Uterus (tissue), 3 donors: ENCODE measurements at regions not wholly inside any gene's neighbourhood (a gene's known extent, or its start where the extent isn't known, plus 50 kb on each side); places are given as distances from the start of the nearest gene placed in this dataset.

Experiments used
- DNase-seq, 2 donors: peaks; one replicate each; pipeline ENCODE4 v3.0.0-alpha.2; 2019 to 2020
- H3K27ac ChIP-seq, 2 donors: fragments of 200-600 bp; sonication (generic); 1 replicate in 1 of 2; 2 replicates in 1 of 2; pipeline ENCODE4 v1.5.1; 2016 to 2018
- H3K27me3 ChIP-seq, 2 donors: fragments of 200-600 bp; sonication (generic); one replicate each; pipeline ENCODE4 v1.5.1; 2018 to 2019; ENCODE audit warnings: control low read depth in 1 of 2
- H3K36me3 ChIP-seq, 2 donors: fragments of 200-600 bp; sonication (generic); one replicate each; pipeline ENCODE4 v1.5.1; 2019; ENCODE audit warnings: control low read depth in 1 of 2
- H3K4me1 ChIP-seq, 2 donors: fragments of 200-600 bp; sonication (generic); one replicate each; pipeline ENCODE4 v1.5.1; 2018 to 2019; ENCODE audit warnings: control low read depth in 1 of 2
- H3K4me3 ChIP-seq, 2 donors: fragments of 200-600 bp; sonication (generic); 1 replicate in 1 of 2; 2 replicates in 1 of 2; pipeline ENCODE4 v1.5.1; 2018 to 2019; ENCODE audit warnings: mild to moderate bottlenecking in 1 of 2
- H3K9me3 ChIP-seq, 2 donors: fragments of 200-600 bp; sonication (generic); one replicate each; pipeline ENCODE4 v1.5.1; 2019; ENCODE audit warnings: control low read depth in 1 of 2
- CTCF ChIP-seq, 4 experiments: fragments of 200-600 bp in 2 of 4; fragments of 450-650 bp in 2 of 4; sonication (generic) in 2 of 4; IDR thresholded peaks; one replicate each; pipeline ENCODE4 v1.5.1; 2016 to 2019; ENCODE audit warnings: antibody characterized with exemption in 4 of 4, mild to moderate bottlenecking in 2 of 4, moderate library complexity in 1 of 4
- POLR2A ChIP-seq, 2 donors: fragments of 450-650 bp; IDR thresholded peaks; one replicate each; pipeline ENCODE4 v1.6.1; 2016; ENCODE audit warnings: antibody characterized with exemption in 2 of 2, mild to moderate bottlenecking in 1 of 2, moderate library complexity in 1 of 2
- intact Hi-C: fragments of 100-400 bp; cut with DNase I; formaldehyde crosslinking; loops from one replicate; pipeline ENCODE4 v1.15.1; 2023; ENCODE audit warnings: low total_unique reads
- donor health status: DM: yes; HTN: yes; CAD: no.

- intact Hi-C loops = no loop called here
- Histone ChIP-seq H3K9me3 (no peaks in the 10 kb centered on the region), H3K36me3 (no peaks in the 10 kb centered on the region), H3K27me3 (no peaks in the 10 kb centered on the region), H3K4me1 (no peaks in the 10 kb centered on the region), H3K27ac (no peak overlapping the region), H3K4me3 (no peak overlapping the region)
- TF ChIP-seq POLR2A (IDR thresholded peaks at IDR 0.05) = no peak
- TF ChIP-seq CTCF (IDR thresholded peaks at IDR 0.05) = no peak
- DNase-seq = no peak
Measured at GRCh38 chr13:62336507-62336906, 920.9 kb upstream of the PCDH20 start.

- TF ChIP-seq POLR2A (IDR thresholded peaks at IDR 0.05) (no peak), CTCF (IDR thresholded peaks at IDR 0.05) (no peak)
- Histone ChIP-seq H3K4me1 (no peaks in the 10 kb centered on the region), H3K36me3 (no peaks in the 10 kb centered on the region), H3K27ac (no peak overlapping the region), H3K27me3 (no peaks in the 10 kb centered on the region), H3K9me3 (no peaks in the 10 kb centered on the region), H3K4me3 (no peak overlapping the region)
- intact Hi-C loops = no loop called here
- no peak for DNase-seq
Measured at GRCh38 chr13:62333466-62333865, 917.8 kb upstream of the PCDH20 start.

GRCh38 chr13:62331384-62331783, 915.7 kb upstream of the PCDH20 start:
- no peaks in the 10 kb centered on the region for H3K4me1 ChIP-seq
- intact Hi-C loops = no loop called here

GRCh38 chr13:62327367-62327766, 911.7 kb upstream of the PCDH20 start:
- H3K9me3 ChIP-seq = no peaks in the 10 kb centered on the region
- intact Hi-C loops = no loop called here
- TF ChIP-seq CTCF (IDR thresholded peaks at IDR 0.05) (no peak), POLR2A (IDR thresholded peaks at IDR 0.05) (no peak)
- no peaks in the 10 kb centered on the region for H3K4me1 ChIP-seq
- H3K36me3 ChIP-seq = no peaks in the 10 kb centered on the region
- no peak for DNase-seq
- H3K27me3 ChIP-seq = peaks cover 0 to 6% of the 10 kb centered on the region in 2 donors
- H3K4me3 ChIP-seq = no peak overlapping the region
- H3K27ac ChIP-seq = no peak overlapping the region

More at GRCh38 chr13:62331384-62331783, 915.7 kb upstream of the PCDH20 start:
- Histone ChIP-seq H3K27ac (no peak overlapping the region), H3K9me3 (no peaks in the 10 kb centered on the region), H3K36me3 (no peaks in the 10 kb centered on the region), H3K4me3 (no peak overlapping the region), H3K27me3 (no peaks in the 10 kb centered on the region)
- TF ChIP-seq CTCF (IDR thresholded peaks at IDR 0.05) = no peak
- TF ChIP-seq POLR2A (IDR thresholded peaks at IDR 0.05) = no peak
- DNase-seq = no peak

GRCh38 chr13:62324842-62325241, 909.2 kb upstream of the PCDH20 start:
- no peak for DNase-seq
- H3K9me3 ChIP-seq = no peaks in the 10 kb centered on the region
- H3K36me3 ChIP-seq = peaks cover 0 to 4% of the 10 kb centered on the region in 2 donors
- H3K27me3 ChIP-seq = peaks cover 0 to 6% of the 10 kb centered on the region in 2 donors
- intact Hi-C loops = no loop called here
- TF ChIP-seq POLR2A (IDR thresholded peaks at IDR 0.05) (no peak), CTCF (IDR thresholded peaks at IDR 0.05) (no peak)
- no peaks in the 10 kb centered on the region for H3K4me1 ChIP-seq
- H3K27ac ChIP-seq = no peak overlapping the region
- H3K4me3 ChIP-seq = no peak overlapping the region
